BE2C (cell line): ENCODE measurements at regions not wholly inside any gene's neighbourhood (a gene's known extent, or its start where the extent isn't known, plus 50 kb on each side); places are given as distances from the start of the nearest gene placed in this dataset.

ENCODE experiments used
- DNase-seq: peaks from one replicate; pipeline ENCODE4 v3.0.0-alpha.2; 2020
- H3K27me3 ChIP-seq: fragments of 250-450 bp; sonication (Bioruptor Pico); 2 replicates; pipeline ENCODE4 v1.5.1; 2020; ENCODE audit warnings: mild to moderate bottlenecking
- H3K36me3 ChIP-seq: fragments of 250-450 bp; sonication (Bioruptor Pico); 2 replicates; pipeline ENCODE4 v1.5.1; 2020; ENCODE audit warnings: mild to moderate bottlenecking
- H3K4me1 ChIP-seq: fragments of 250-450 bp; sonication (Bioruptor Pico); 2 replicates; pipeline ENCODE4 v1.5.1; 2020
- H3K4me3 ChIP-seq: 2 replicates; pipeline ENCODE4 v1.5.1; 2011; ENCODE audit warnings: low read depth, low read length
- H3K9me3 ChIP-seq: fragments of 250-450 bp; sonication (Bioruptor Pico); 2 replicates; pipeline ENCODE4 v1.5.1; 2020
- TF ChIP-seq, protein P1 (sequence below): IDR thresholded peaks from 2 replicates; pipeline ENCODE4 v1.5.1; 2012; ENCODE audit warnings: mild to moderate bottlenecking, low read depth, low read length

DNA sequence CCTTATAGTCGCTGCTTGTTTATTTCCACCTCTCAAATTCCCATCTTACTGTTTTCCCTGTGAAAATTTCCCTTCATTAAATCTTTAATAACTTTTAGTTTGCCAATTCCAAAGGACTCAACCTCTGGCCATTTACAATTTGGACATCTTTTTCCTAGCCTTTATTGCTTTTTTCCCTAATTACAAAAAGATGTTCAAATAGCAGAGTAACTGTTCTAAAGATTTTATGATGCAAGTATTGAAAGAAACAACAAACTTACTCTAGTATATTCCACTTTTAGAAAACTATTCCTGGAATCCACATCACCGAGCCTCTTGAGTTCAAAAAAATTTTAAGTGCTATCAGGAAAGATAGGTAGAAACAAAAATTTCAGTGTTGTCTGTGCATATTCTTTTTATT is 174.1 kb upstream of the UBE2E2 start:
- DNase-seq = no peak
- Histone ChIP-seq H3K4me1 (no peaks in the 10 kb centered on the region), H3K27me3 (no peaks in the 10 kb centered on the region), H3K36me3 (no peaks in the 10 kb centered on the region), H3K4me3 (no peak overlapping the region), H3K9me3 (no peaks in the 10 kb centered on the region)
- TF ChIP-seq, protein P1, sequence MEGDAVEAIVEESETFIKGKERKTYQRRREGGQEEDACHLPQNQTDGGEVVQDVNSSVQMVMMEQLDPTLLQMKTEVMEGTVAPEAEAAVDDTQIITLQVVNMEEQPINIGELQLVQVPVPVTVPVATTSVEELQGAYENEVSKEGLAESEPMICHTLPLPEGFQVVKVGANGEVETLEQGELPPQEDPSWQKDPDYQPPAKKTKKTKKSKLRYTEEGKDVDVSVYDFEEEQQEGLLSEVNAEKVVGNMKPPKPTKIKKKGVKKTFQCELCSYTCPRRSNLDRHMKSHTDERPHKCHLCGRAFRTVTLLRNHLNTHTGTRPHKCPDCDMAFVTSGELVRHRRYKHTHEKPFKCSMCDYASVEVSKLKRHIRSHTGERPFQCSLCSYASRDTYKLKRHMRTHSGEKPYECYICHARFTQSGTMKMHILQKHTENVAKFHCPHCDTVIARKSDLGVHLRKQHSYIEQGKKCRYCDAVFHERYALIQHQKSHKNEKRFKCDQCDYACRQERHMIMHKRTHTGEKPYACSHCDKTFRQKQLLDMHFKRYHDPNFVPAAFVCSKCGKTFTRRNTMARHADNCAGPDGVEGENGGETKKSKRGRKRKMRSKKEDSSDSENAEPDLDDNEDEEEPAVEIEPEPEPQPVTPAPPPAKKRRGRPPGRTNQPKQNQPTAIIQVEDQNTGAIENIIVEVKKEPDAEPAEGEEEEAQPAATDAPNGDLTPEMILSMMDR = no peak

DNA sequence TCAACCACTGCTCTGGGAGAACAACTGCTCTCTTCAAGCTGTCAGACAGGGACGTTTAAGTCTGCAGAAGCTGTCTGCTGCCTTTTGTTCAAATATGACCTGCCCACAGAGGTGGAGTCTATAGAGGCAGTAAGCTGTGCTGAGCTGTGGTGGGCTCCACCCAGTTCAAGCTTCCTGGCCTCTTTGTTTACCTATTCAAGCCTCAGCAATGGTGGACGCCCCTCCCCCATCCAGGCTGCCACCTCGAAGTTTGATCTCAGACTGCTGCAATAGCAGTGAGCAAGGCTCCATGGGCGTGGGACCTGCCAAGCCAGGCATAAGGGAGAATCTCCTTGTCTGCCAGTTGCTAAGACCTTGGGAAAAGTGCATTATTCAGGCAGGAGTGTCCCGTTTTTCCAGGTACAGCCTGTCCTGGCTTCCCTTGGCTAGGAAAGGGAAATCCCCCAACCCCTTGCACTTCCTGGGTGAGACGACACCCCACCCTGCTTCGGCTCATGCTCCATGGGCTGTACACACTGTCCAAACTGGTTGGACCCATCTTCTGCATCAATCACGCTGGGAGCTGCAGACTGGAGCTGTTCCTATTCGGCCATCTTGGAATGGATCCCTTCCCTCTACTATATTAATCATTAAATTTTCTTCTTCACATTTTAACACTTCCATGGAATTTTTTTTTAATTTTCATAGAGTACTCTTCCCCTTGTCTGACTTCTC is 167.0 kb upstream of the UBE2E2 start:
- Histone ChIP-seq H3K27me3 (no peaks in the 10 kb centered on the region), H3K9me3 (no peaks in the 10 kb centered on the region), H3K4me3 (no peak overlapping the region), H3K4me1 (no peaks in the 10 kb centered on the region), H3K36me3 (no peaks in the 10 kb centered on the region)
- TF ChIP-seq, protein P1 = no peak
- DNase-seq = no peak

DNA sequence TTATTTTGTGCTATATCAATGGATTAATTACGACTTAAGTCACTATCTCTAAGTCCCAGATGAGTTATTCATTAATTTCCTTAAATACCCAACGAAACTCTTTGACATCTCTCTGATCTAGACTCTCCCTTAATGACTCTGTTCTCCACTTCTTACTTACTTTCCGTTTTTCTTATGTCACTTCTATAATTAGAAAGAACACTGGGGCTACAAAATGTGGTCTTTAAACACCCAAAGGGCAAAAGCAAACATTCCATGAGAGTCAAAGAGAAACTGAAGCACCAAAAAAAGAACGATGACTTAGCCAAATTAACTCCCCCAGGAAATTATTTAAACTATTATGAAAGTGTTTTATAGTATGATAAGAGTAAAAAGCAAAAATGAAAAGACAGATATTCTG is 166.4 kb upstream of the UBE2E2 start:
- Histone ChIP-seq H3K4me1 (no peaks in the 10 kb centered on the region), H3K4me3 (no peak overlapping the region), H3K9me3 (no peaks in the 10 kb centered on the region), H3K36me3 (no peaks in the 10 kb centered on the region), H3K27me3 (no peaks in the 10 kb centered on the region)
- TF ChIP-seq, protein P1 = no peak
- no peak for DNase-seq

DNA sequence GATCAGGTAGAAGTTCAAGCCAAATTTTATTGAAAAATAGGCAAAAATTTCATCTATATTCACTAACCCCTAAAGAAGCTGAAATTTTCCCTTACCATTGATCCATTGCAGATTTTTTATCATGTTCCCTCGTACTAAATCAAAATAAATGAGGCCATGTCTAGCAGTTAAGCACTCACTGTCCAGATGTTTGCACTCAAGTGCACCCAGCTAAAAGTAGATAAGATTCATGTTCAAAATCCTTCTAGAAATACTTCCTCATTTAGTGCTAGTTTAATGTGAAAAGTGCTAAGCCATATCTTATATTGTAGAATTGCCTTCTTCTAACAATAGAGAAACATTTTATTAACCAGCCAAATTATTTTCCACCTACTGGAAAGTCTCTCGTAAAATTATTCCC is 164.7 kb upstream of the UBE2E2 start:
- Histone ChIP-seq H3K4me3 (no peak overlapping the region), H3K36me3 (no peaks in the 10 kb centered on the region), H3K27me3 (no peaks in the 10 kb centered on the region), H3K4me1 (no peaks in the 10 kb centered on the region), H3K9me3 (no peaks in the 10 kb centered on the region)
- TF ChIP-seq, protein P1 = no peak
- DNase-seq = no peak

DNA sequence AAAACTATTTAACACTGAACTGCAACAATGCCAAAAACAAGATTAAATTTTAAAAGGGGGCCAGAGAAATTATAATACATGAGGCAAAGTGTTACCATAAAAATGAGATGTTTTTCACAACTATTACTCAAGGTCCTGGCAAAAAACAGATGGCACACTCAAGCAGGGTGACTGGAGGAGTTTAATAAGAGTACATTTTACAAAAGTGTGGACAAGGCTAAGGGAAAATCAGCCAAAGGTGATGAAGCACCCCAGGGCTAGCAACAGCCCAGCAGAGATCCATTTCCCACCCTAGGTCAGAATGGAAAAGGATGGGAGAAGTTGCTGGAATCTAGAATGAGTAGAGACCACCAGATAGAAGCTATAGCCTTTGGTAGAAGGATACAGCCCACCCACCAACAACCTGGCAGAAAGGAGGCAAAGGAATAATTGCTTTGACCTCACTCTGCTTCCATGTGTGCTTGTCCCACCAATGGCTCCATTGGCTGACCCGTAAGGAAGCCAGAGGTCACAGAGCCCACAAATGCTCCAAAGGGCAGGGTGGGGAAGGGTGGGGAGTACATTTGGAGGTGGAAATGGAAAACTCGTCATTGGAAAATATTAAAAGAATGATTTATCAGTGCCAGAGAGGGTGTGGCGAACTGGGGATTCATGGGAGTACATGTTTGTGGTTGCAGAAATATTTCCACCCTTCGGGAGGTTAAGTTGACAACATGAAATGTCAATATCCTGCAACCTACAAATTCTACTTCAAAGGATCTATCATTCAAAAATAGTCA is 161.0 kb upstream of the UBE2E2 start:
- DNase-seq = no peak

More for the DNA sequence above, 161.0 kb upstream of the UBE2E2 start:
- Histone ChIP-seq H3K27me3 (no peaks in the 10 kb centered on the region), H3K4me3 (no peak overlapping the region), H3K4me1 (no peaks in the 10 kb centered on the region), H3K36me3 (no peaks in the 10 kb centered on the region), H3K9me3 (no peaks in the 10 kb centered on the region)
- TF ChIP-seq, protein P1 = no peak
